Stimulated activated CD8-positive, alpha-beta memory T cell treated with anti-CD3 and anti-CD28 coated beads, Interleukin-7, amount 100 ng/mL, for 48 hours (primary cell): ENCODE measurements at regions not wholly inside any gene's neighbourhood (a gene's known extent, or its start where the extent isn't known, plus 50 kb on each side); places are given as distances from the start of the nearest gene placed in this dataset.

ENCODE experiments used
- DNase-seq, 2 donors: peaks; one replicate each; pipeline ENCODE4 v3.0.0-alpha.2; 2020; ENCODE audit warnings: low read depth in 1 of 2; ENCODE audit errors: extremely low read depth in 1 of 2

GRCh38 chr13:83229574-83230305, 652.5 kb downstream of the SLITRK1 start:
- DNase-seq = no peak

DNA sequence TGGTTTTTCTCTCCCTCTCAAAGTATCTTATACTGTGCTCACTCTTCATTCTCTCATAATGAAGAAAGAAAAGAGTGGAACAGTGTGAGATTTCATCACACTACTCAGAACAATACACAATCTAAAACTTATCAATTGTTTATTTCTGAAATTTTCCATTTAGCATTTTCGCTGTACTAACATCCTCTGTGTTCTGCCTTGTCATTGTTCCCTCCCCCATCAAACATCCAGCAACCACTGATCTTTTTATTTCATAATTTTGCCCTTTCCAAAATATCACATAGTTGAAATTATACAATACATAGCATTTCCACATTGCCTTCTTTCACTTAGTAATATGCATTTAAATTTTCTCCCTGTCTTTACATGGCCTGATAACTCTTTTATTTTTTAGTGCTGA, 658.7 kb downstream of the SLITRK1 start:
- no peak for DNase-seq

DNA sequence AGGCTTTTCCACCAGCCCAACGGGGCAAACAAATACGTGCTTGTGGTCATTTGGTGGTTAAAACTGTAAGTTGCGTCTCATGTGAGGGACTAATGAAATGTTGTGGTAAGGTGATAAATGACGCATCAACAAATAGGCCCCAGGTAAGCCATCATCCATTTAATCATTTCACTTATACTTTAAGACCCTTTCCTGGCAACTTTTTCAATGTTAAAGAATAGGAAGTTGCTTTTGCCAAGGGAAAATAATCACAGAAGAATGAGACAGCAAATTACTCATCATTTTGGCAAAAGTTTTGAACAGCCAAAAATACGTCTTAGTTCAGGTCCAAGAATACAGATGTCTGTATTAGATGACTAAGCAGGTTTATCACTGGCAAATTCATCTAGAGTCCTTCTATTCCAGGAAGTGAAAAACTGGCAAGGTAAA, 660.4 kb downstream of the SLITRK1 start:
- no peak for DNase-seq

GRCh38 chr13:83221256-83221655, 661.0 kb downstream of the SLITRK1 start:
- DNase-seq = no peak

DNA sequence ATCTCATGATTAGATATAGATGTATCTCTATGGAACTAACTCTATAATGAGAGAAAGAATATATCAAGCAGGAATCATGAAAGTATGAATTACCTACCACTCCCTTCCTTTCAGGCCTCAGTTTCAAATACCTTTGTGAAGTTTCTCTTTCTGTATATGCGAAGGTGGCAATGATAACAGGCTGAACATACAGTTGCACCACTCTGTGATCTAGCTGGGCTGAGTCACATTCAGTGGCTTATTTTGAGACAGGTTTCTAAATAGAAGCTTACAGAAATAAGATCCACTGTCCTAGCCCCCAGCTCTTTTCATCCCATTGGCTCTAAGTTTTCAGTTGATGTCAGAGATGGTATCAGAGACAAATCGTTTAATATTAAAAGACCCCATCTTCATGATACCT, 662.0 kb downstream of the SLITRK1 start:
- no peak for DNase-seq

DNA sequence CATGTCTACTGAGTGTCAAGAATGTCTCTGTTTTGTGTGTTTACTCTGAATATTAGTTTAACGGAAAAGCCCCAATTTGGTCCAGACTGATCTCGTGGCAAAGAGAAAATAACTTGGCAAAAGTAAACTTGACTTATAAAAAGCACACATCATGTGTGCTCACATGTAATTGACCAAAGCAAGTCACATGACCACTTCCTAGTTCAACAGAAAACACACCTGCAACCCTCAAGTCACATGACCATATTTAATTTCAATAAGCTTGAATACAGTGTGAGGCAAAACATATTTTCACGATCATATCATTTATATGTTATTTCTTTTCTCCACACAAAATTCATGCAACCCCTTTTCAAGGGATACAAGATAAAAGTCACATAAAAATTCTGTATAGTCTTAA, 662.4 kb downstream of the SLITRK1 start:
- no peak for DNase-seq

GRCh38 chr13:83216479-83217245, 665.6 kb downstream of the SLITRK1 start:
- DNase-seq = no peak

GRCh38 chr13:83215627-83216026, 666.6 kb downstream of the SLITRK1 start:
- no peak for DNase-seq

DNA sequence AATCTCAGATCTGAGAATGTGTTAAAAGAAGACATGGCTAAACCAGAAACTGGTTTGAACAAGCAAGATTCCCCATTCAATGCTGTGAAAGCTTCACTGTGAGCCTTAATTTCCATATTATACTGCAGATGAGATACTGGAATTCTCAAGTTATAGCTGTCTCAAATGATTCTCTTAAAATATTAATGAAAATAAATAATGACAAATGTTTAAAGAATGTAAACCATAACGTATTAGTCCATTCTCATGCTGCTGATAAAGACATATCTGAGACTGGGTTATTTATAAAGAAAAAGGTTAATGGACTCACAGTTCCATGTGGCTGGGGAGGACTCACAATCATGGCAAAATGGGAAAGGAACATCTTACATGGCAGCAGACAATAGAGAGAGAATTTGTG, 667.8 kb downstream of the SLITRK1 start:
- DNase-seq = no peak

DNA sequence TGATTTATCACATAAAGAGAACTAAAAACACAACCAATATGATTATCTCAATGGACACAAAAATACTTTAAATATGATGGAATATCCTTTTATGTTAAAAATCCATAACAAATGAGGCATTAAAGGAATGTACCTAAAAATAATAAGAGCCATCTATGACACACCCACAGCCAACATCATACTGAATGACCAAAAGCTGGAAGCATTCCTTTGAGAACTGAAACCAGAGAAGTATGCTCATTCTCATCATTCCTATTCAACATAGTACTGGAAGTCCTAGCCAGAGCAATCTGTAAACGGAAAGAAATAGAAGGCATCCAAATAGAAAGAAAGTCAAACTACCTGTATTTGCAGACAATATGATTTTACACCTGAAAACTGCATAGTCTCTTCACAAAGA, 671.0 kb downstream of the SLITRK1 start:
- DNase-seq = no peak

GRCh38 chr13:83204886-83205285, 677.4 kb downstream of the SLITRK1 start:
- DNase-seq = no peak

GRCh38 chr13:83201506-83201905, 680.8 kb downstream of the SLITRK1 start:
- DNase-seq = no peak

DNA sequence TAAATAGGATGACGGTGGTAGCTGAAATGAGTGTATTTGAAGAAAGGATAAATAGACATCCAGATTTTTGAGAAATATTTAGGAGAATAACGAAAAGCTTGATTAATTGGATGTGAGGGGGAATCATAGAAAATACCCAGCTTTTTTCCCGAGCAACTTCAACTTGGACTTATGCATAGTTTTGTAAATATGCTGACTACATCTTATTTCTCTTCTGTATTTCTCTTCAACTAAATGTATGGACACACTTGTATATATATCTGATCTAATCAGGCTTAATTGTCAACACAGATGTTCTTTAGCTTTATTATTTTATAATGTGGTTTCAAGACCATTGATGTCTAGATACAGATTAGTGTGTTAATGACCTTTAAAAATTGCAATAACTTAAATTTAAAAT, 685.0 kb downstream of the SLITRK1 start:
- no peak for DNase-seq

GRCh38 chr13:83190020-83190419, 692.3 kb downstream of the SLITRK1 start:
- no peak for DNase-seq

DNA sequence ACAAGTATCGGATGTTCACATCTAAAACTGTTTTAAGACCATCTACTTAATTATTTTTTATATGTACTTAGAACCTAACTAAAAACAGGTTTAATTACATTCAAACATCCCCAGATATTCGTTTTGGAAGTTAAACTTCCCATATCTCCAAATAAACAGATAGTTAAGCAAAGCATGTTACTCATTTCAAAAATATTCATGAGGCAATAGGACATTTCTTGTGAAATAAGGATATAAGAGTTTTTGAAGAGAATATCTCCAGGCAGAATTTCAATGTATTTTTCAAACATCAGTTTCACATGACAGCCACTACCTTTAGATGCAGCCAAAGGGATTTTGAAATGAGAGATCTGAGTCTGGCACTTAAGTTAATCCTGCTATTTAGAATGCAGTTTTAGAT, 697.5 kb downstream of the SLITRK1 start:
- DNase-seq = no peak

DNA sequence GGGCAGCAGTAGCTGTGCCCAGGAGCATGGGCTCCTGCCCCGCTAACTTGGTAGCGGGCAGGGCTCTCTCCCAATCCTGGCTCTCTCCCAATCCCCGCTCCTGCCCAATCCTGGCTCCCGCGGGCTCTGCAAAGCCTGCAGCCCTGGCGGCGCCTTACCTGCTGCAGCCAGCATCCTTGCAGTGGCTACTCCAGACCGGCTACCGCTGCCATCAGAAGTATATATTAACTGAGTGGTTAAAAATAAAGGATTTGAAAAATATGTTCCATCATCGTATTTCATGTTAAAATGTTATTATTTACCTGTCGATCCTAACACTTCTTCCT, 698.2 kb downstream of the SLITRK1 start:
- no peak for DNase-seq

GRCh38 chr13:83183439-83184149, 698.7 kb downstream of the SLITRK1 start:
- DNase-seq = no peak

DNA sequence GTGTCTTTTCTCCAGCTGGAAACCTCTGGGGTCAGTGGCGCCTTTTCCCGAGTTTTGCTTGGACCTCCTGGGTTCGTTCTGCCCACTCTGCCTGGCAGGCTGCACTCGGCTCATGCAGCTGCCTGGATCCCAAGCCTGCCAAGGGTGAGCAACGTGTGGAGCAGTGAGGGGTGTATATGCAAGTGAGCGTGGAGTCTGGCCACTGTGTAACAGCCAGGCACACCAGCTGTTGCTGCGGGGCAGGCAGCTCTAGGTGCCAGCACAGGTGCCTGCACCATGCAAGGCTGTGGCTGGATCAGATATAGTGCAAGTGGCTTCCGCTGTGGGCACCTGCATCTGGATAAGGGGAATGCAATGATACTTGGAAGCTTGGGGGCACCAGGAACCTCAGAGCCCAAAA, 699.4 kb downstream of the SLITRK1 start:
- no peak for DNase-seq

GRCh38 chr13:83178008-83178407, 704.3 kb downstream of the SLITRK1 start:
- no peak for DNase-seq

DNA sequence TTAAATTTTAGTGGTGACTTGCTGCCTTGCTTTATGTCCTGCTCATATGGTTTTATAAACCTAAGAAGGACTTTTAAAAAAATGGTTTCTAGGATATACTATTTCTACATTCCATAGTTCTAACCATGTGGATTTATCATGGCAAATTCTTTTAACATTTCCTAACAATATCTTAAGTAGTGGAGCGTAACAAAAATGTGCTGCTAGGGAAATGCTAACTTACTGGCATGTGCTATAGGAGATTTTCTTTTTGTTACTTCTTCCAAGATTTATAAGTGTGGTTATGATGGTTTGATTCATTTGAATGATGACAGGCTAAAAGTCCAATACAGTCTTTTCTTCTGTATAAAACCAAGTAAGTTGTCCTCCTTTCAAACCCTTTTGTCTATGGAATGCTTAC, 713.7 kb downstream of the SLITRK1 start:
- DNase-seq = no peak

- no peak for DNase-seq
Observed at GRCh38 chr13:83167203-83167602, 715.1 kb downstream of the SLITRK1 start.

DNA sequence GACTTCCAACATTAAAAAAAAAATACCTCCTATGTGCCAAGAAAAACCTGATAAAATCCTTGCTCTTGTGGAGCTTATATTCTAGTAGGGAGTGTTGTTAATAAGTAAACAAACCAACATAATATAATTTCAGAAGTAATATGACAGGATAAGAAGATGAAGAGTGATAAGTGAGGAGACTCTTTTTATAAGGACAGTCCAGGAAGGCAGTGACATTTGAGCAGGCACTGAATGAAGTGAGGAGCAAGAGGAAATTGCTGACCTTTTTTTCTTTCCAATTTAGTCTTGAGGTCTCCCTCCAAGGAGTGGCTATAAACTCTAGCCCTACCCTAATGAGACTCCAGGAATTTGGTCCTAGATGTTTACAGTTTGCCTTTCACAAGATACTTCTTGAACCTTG, 715.7 kb downstream of the SLITRK1 start:
- no peak for DNase-seq
